GM21576 (cell line): ENCODE measurements at regions not wholly inside any gene's neighbourhood (a gene's known extent, or its start where the extent isn't known, plus 50 kb on each side); places are given as distances from the start of the nearest gene placed in this dataset.
"Not testable (repeated sequence)": the region's sequence is repeated elsewhere in the genome, so short reads cannot be mapped to it uniquely, and the experiment has no call there.

Experiments
- ATAC-seq: cut with Tn5 transposase; IDR thresholded peaks from one replicate; pipeline ENCODE4 v1.9.1; 2021; ENCODE audit warnings: mild to moderate bottlenecking, moderate library complexity; ENCODE audit not compliant: unreplicated experiment

- no peak for ATAC-seq
Measured at GRCh38 chr2:13495051-13495450, 778.3 kb downstream of the TRIB2 start.

GRCh38 chr2:13504808-13505207 lies 788.1 kb downstream of the TRIB2 start:
- ATAC-seq, result peak; percentile 53

- no peak for ATAC-seq
Measured at GRCh38 chr2:13508671-13509070, 791.9 kb downstream of the TRIB2 start.

- no peak for ATAC-seq
Measured at GRCh38 chr2:13515254-13515653, 798.5 kb downstream of the TRIB2 start.

GRCh38 chr2:13522096-13522495 lies 805.4 kb downstream of the TRIB2 start:
- ATAC-seq, result no peak

- ATAC-seq, result peak; percentile 92
Measured at GRCh38 chr2:13522917-13523821, 806.4 kb downstream of the TRIB2 start.

- ATAC-seq, result no peak
Measured at GRCh38 chr2:13524492-13524891, 807.8 kb downstream of the TRIB2 start.

GRCh38 chr2:13531735-13532410 lies 815.1 kb downstream of the TRIB2 start:
- ATAC-seq, result not testable (repeated sequence)

GRCh38 chr2:13532781-13533523 lies 816.2 kb downstream of the TRIB2 start:
- ATAC-seq, result not testable (repeated sequence)

- ATAC-seq, result no peak
Measured at GRCh38 chr2:13533524-13533922, 816.8 kb downstream of the TRIB2 start.

- ATAC-seq, result no peak
Measured at GRCh38 chr2:13536941-13537340, 820.2 kb downstream of the TRIB2 start.

- ATAC-seq, result no peak
Measured at GRCh38 chr2:13537771-13538349, 821.1 kb downstream of the TRIB2 start.

- ATAC-seq, result no peak
Measured at GRCh38 chr2:13539296-13539695, 822.6 kb downstream of the TRIB2 start.

GRCh38 chr2:13542061-13542460 lies 825.3 kb downstream of the TRIB2 start:
- no peak for ATAC-seq

- no peak for ATAC-seq
Measured at GRCh38 chr2:13542642-13543041, 825.9 kb downstream of the TRIB2 start.

GRCh38 chr2:13543550-13543949 lies 826.8 kb downstream of the TRIB2 start:
- ATAC-seq, result peak; percentile 68

GRCh38 chr2:13545320-13545719 lies 828.6 kb downstream of the TRIB2 start:
- ATAC-seq, result no peak

GRCh38 chr2:13546131-13546530 lies 829.4 kb downstream of the TRIB2 start:
- ATAC-seq, result no peak

- ATAC-seq, result no peak
Measured at GRCh38 chr2:13550285-13551231, 833.8 kb downstream of the TRIB2 start.

- no peak for ATAC-seq
Measured at GRCh38 chr2:13558368-13558767, 841.6 kb downstream of the TRIB2 start.
